HL-60/S4 (cell line): ENCODE measurements at regions not wholly inside any gene's neighbourhood (a gene's known extent, or its start where the extent isn't known, plus 50 kb on each side); places are given as distances from the start of the nearest gene placed in this dataset.
"Not testable (repeated sequence)": the region's sequence is repeated elsewhere in the genome, so short reads cannot be mapped to it uniquely, and the experiment has no call there.

Source experiments
- in situ Hi-C: fragments of 300-500 bp; cut with MboI; formaldehyde crosslinking; loops from 2 replicates; pipeline ENCODE4 v1.14.3; 2022; ENCODE audit warnings: low sequenced_read_pairs

DNA sequence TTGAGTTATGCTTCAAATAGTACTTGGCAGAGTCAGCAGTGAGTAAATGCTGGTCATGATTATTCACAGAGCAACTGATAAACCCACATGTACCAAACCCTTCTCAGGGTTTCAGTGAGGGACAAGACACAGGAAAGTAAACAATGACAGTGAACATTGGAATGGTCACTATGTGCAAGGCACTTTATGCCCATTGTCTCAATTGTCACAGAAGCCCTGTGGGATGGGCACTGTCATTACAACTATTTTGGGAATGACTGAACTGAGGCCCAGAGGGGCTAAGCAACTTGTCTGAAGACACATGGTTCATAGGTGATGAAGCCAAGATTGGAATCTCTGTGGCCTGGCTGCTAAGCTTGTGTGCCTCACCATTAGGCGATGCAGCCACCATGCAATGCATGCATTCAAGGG is 238.5 kb downstream of the RBM19 start:
- in situ Hi-C loops, result no loop called here

GRCh38 chr12:113726254-113726819 is 239.8 kb downstream of the RBM19 start:
- in situ Hi-C loops, result no loop called here

GRCh38 chr12:113725557-113725876 is 240.6 kb downstream of the RBM19 start:
- in situ Hi-C loops, result no loop called here

DNA sequence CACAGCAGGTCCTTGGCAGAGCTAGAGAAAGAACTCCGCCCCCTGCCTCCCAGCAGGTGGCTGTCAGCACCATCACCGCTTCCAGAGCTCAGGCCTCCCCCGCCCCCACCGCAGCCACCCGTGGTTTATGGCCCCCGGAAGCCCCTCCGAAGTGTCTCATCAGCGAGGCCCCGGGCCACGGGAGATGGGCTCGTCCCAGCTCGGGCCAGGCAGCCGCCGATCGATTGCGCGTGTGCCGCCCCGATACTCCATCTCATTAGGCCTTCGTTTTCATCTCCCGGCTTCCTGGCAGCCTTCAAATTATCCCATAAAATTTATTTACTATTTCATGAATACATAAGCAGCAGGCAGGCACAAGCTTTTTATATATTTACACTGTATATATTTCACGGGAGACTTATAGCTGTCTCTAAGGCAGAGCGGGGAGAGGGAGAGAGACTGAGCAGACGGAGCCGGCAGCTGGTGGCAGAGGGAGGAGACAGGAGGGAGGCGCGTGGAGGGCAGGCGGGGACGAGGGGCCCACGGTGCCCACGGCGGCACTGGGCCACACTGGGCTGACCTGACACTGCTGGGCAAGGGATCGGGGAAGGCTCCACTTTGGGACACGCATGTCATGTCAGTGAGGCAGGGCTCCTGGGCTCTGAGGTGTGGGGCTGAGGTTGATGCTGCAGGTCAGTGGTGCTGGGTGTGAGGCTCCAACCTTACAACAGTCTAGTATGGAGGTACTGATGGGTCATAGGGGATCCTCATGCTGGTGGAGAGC is 241.2 kb downstream of the RBM19 start:
- in situ Hi-C loops, result no loop called here

- in situ Hi-C loops, result no loop called here
These were observed 242.5 kb downstream of the RBM19 start for GRCh38 chr12:113723631-113724030.

DNA sequence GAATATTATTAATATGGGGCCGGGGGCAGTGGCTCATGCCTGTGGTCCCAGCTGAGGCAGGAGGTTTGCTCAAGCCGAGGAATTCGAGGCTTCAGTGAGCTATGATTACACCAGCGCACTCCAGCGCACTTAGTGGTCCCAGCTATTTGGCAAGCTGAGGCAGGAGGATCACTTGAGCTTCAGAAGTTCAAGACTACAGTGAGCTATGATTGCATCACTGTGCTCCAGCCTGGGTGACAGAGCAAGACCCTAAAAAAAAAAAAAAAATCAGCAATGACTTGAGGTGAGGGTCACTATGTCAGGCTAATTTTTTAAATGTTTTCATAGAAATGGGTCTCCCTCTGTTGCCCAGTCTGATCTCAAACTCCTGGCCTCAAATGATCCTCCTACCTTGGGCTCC is 243.4 kb downstream of the RBM19 start:
- in situ Hi-C loops, result no loop called here

DNA sequence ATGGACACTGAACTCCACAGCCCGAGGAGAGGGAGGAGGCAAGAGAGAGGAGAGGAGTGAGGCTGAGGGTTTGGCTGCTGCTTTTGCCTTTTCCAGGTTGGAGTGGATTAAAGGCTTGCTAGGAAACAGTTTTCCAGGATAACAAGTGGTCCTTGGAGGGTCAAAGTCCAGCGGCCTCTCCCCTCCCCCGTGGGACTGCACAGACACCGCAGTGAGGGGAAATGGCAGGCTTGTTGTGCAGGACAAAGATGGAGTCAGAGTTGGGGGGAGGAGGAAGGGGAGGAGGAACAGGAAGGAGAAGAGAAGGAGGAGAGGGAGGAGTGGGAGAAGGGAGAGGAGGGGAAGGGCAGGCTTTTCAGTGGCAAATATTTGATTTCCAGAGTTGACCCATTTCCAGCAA is 245.5 kb downstream of the RBM19 start:
- in situ Hi-C loops, result no loop called here

DNA sequence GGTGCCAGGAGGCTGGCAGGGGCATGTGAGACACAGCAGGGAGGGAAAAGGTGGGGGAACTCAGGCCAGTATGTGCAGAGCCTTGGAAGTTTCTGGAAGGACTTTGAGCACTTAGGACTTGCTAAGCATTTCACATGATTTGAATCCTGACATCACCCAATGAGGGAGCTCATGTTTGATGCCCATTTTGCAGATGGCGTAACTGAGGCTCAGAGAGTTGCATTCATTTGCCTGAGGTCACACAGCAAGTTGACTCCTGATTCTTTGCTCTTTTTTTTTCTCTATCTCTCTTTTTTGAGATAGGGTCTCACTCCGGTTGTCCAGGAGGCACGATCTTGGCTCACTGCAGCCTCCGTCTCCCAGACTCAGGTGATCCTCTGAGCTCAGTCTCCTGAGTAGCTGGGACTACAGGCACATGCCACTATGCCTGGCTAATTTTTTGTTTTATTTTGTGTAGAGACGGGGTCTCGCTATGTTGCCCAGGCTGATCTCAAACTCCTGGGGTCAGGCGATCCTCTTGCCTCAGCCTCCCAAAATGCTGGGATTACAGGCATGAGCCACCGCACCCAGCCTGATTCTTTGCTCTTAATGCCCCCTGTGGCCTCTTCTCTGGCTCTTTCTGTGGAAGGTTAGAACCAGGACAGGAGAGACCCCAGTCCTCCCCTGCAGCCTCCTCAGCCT is 246.1 kb downstream of the RBM19 start:
- in situ Hi-C loops, result no loop called here

GRCh38 chr12:113713156-113713555 is 241.5 kb upstream of the LHX5 start:
- in situ Hi-C loops, result no loop called here

DNA sequence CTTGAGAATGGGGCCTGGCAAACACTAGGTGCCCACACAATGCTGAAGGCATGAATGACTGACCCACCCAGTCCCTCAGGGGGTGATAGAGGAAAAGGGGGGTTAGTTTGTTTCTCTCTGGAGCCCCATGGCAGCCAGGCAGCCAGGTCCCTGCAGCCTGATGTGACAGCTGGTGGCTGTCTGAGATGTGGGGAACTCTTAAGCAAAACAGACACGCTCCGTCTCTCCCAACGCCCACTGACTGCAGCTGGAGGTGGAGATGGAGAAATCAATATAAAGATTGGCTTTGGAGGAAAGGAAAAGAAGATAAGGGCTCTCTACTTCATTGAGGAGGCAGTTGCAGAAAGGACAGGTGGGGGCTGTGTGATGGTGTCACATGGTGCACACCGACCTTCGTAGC is 240.8 kb upstream of the LHX5 start:
- in situ Hi-C loops, result no loop called here

- in situ Hi-C loops, result no loop called here
These were observed 238.5 kb upstream of the LHX5 start for GRCh38 chr12:113710216-113710615.

GRCh38 chr12:113709456-113709855 is 237.8 kb upstream of the LHX5 start:
- in situ Hi-C loops, result no loop called here

DNA sequence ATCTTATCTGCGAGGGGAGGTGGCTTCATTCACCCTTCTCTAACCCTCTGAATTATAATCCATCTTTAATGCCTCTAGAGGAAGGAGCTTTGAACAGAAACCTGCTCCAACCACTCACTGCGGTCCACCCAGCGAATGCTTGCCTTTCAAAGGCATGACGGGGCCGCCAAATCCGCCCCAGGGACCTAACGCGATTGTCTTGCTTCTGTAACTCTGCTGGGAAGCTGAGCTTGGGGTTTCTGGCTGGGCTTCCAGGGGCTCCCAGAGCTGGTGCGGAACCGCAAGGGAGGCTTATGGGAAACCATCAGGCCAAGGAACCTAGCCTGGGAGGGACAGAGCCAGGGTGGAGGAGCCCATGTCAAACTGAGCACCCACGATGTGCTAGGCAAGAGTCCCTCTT is 231.2 kb upstream of the LHX5 start:
- in situ Hi-C loops, result no loop called here

- in situ Hi-C loops, result no loop called here
These were observed 230.6 kb upstream of the LHX5 start for GRCh38 chr12:113702276-113702675.

DNA sequence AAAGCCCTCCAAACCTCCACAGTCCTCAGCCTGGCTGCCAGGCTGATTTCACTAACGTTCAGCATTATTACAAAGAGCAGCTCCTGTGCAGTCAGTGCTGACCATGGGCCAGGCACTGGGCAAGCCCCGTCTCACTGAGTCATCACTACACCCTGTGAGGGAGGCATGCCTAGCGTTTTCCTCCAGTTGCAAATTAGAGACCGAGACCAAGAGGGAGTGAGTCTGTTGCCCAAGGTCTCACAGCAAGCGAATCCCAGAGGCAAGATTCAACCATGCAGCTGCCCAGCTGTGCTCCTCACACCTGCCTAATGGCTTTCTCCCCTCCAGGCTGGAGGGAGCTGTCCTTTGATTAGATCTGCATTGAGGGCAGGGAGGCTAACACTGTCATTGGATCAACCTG is 229.3 kb upstream of the LHX5 start:
- in situ Hi-C loops, result no loop called here

- in situ Hi-C loops, result not testable (repeated sequence)
These were observed 228.3 kb upstream of the LHX5 start for GRCh38 chr12:113699984-113700383.

DNA sequence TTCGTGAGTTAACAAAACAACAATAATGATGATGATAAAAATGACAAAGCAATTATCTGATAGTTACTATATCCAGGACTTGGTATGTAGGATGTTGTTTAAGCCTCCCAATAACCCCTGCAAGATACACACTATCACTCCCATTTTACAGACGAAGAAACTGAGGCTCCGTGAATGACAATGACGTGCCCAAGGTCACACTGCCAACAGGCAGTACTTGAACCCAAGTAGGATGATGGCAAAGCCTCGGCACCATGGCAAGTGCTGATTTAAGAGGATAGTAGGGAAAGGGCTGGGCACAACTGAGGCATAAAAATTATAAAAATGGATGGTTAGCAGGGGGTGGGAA is 226.8 kb upstream of the LHX5 start:
- in situ Hi-C loops, result no loop called here

DNA sequence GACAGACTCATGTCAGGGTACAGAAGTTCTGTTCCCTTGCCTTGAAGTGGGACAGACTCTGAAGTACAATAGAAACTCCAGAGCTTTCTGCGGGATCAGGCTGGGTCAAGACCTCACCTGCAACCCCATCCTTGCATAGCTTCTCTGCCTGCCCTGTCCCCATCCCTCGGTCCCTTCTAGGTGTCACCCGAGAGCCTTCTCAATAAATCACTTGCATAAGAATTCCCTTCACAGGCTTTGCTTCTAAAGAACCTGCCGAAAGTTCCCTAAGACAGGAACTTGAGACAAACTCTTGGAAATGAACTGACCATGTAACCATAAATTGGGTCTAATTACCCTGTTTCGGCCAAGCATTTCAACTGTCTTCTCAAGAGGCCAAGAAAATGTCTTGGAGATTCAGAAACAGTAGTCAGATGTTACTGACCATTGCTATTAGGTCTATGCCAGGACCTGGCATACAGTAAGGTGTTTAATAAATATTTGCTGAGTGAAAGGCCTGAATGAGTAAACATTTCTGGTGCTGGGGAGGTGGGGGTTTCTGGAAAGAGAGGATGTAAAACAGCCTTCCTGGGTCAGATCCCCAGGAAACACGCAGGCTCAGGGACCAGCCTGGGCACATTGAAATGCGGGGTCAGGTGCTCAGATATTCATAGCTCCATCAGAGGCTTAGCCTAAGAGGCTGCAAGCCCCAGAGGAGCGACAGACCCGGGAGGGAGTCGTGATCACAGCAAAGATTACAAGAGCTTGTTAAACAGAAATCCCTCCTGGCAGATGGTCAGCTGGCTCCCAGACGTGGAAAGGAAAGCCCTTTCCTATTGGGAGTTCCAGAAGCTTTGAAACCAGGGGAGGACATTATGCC is 226.2 kb upstream of the LHX5 start:
- in situ Hi-C loops, result no loop called here

- in situ Hi-C loops, result no loop called here
These were observed 225.4 kb upstream of the LHX5 start for GRCh38 chr12:113697104-113697503.

DNA sequence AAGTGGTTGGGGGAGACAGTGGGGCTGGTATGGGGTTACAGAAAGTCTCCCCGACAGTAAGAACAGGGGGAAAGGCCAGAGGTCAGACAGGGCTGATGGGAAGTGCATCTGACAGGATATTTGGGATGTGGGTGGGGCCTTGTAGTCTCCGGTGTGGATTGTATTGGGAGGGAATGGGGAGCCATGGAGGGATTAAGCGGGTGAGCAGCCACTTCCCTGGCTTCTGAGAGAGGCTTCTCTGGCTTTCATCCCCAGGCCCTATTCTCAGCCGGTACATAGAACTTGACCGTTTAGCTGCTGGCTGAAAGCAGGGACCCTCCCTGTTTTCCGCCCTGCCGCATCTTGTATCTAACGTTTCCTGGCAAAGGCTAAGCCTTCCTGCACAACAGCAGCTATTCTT is 222.0 kb upstream of the LHX5 start:
- in situ Hi-C loops, result no loop called here

GRCh38 chr12:113689047-113689610 is 217.5 kb upstream of the LHX5 start:
- in situ Hi-C loops, result no loop called here
